GM21360 (cell line): ENCODE measurements at regions not wholly inside any gene's neighbourhood (a gene's known extent, or its start where the extent isn't known, plus 50 kb on each side); places are given as distances from the start of the nearest gene placed in this dataset.
A peak's percentile ranks its signal among the peaks of the same experiment; 100 is the strongest.
"Not testable (repeated sequence)": the region's sequence is repeated elsewhere in the genome, so short reads cannot be mapped to it uniquely, and the experiment has no call there.

Experiments
- ATAC-seq: cut with Tn5 transposase; IDR thresholded peaks from one replicate; pipeline ENCODE4 v1.9.1; 2021; ENCODE audit warnings: mild to moderate bottlenecking, moderate library complexity; ENCODE audit not compliant: unreplicated experiment

- ATAC-seq, result not testable (repeated sequence)
Observed at GRCh38 chr5:34096033-34096432, 53.0 kb upstream of the C1QTNF3 start.

GRCh38 chr5:34099891-34100290 lies 56.9 kb upstream of the C1QTNF3 start:
- ATAC-seq, result not testable (repeated sequence)

- not testable (repeated sequence) for ATAC-seq
Observed at GRCh38 chr5:34101567-34101966, 58.6 kb upstream of the C1QTNF3 start.

GRCh38 chr5:34108897-34109296 lies 65.9 kb upstream of the C1QTNF3 start:
- not testable (repeated sequence) for ATAC-seq

- not testable (repeated sequence) for ATAC-seq
Observed at GRCh38 chr5:34124280-34124679, 81.3 kb upstream of the C1QTNF3 start.

GRCh38 chr5:34125354-34125753 lies 82.3 kb upstream of the C1QTNF3 start:
- peak; percentile 76 for ATAC-seq

- ATAC-seq, result not testable (repeated sequence)
Observed at GRCh38 chr5:34126741-34127140, 83.7 kb upstream of the C1QTNF3 start.

- not testable (repeated sequence) for ATAC-seq
Observed at GRCh38 chr5:34127818-34128217, 84.8 kb upstream of the C1QTNF3 start.

- ATAC-seq, result not testable (repeated sequence)
Observed at GRCh38 chr5:34128890-34129289, 85.9 kb upstream of the C1QTNF3 start.

- not testable (repeated sequence) for ATAC-seq
Observed at GRCh38 chr5:34154988-34155387, 112.0 kb upstream of the C1QTNF3 start.

- not testable (repeated sequence) for ATAC-seq
Observed at GRCh38 chr5:34156703-34157414, 113.8 kb upstream of the C1QTNF3 start.

GRCh38 chr5:34160904-34161303 lies 117.9 kb upstream of the C1QTNF3 start:
- not testable (repeated sequence) for ATAC-seq

- ATAC-seq, result not testable (repeated sequence)
Observed at GRCh38 chr5:34171398-34171797, 128.4 kb upstream of the C1QTNF3 start.

GRCh38 chr5:34179453-34180190 lies 136.6 kb upstream of the C1QTNF3 start:
- ATAC-seq, result not testable (repeated sequence)

GRCh38 chr5:34180225-34180624 lies 137.2 kb upstream of the C1QTNF3 start:
- ATAC-seq, result not testable (repeated sequence)

- ATAC-seq, result not testable (repeated sequence)
Observed at GRCh38 chr5:34180940-34181614, 138.1 kb upstream of the C1QTNF3 start.

GRCh38 chr5:34185005-34185404 lies 142.0 kb upstream of the C1QTNF3 start:
- not testable (repeated sequence) for ATAC-seq

GRCh38 chr5:34185572-34185971 lies 142.6 kb upstream of the C1QTNF3 start:
- not testable (repeated sequence) for ATAC-seq

GRCh38 chr5:34186108-34186507 lies 143.1 kb upstream of the C1QTNF3 start:
- not testable (repeated sequence) for ATAC-seq

GRCh38 chr5:34186865-34187264 lies 143.9 kb upstream of the C1QTNF3 start:
- ATAC-seq, result not testable (repeated sequence)

GRCh38 chr5:34187441-34187840 lies 144.4 kb upstream of the C1QTNF3 start:
- ATAC-seq, result not testable (repeated sequence)
